Tibial nerve (tissue), 4 donors: ENCODE measurements at regions not wholly inside any gene's neighbourhood (a gene's known extent, or its start where the extent isn't known, plus 50 kb on each side); places are given as distances from the start of the nearest gene placed in this dataset.

Source experiments
- EP300 ChIP-seq, 2 donors: sonication (generic); formaldehyde crosslinking; IDR thresholded peaks; one replicate each; pipeline ENCODE4 v1.6.1; 2017; ENCODE audit warnings: antibody characterized with exemption in 2 of 2, mild to moderate bottlenecking in 1 of 2
- POLR2A ChIP-seq, 2 donors: fragments of 450-650 bp; IDR thresholded peaks; one replicate each; pipeline ENCODE4 v1.6.1; 2017; ENCODE audit warnings: antibody characterized with exemption in 2 of 2, mild to moderate bottlenecking in 2 of 2, moderate library complexity in 2 of 2
- TF ChIP-seq, protein P1 (sequence below), 5 experiments: fragments of 200-600 bp in 3 of 5; fragments of 450-650 bp in 2 of 5; sonication (generic) in 3 of 5; IDR thresholded peaks; one replicate each; pipeline ENCODE4 v1.5.1; 2016 to 2019; ENCODE audit warnings: antibody characterized with exemption in 5 of 5, mild to moderate bottlenecking in 3 of 5, moderate library complexity in 2 of 5

DNA sequence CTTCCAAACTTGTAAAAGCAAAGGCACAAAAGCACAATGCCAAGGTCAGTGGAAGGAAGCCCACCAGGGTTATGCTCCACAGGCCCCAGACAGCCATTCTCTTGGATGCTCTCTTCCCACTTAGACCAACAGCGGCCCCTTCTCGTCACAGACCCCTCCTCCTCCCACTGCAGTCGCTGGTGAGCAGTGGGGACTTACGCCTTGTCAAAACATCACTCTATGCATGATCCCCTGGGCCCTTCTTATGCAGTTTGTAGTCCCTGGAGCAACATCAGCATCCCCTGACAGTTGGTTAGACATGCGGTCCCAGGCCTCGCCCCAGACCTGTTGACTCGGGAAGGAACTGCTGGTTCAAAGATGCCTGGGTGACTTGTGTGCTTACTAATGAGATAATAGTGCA lies 376.0 kb upstream of the KLHL29 start:
- TF ChIP-seq POLR2A (IDR thresholded peaks at IDR 0.05), result no peak
- TF ChIP-seq, protein P1, sequence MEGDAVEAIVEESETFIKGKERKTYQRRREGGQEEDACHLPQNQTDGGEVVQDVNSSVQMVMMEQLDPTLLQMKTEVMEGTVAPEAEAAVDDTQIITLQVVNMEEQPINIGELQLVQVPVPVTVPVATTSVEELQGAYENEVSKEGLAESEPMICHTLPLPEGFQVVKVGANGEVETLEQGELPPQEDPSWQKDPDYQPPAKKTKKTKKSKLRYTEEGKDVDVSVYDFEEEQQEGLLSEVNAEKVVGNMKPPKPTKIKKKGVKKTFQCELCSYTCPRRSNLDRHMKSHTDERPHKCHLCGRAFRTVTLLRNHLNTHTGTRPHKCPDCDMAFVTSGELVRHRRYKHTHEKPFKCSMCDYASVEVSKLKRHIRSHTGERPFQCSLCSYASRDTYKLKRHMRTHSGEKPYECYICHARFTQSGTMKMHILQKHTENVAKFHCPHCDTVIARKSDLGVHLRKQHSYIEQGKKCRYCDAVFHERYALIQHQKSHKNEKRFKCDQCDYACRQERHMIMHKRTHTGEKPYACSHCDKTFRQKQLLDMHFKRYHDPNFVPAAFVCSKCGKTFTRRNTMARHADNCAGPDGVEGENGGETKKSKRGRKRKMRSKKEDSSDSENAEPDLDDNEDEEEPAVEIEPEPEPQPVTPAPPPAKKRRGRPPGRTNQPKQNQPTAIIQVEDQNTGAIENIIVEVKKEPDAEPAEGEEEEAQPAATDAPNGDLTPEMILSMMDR (IDR thresholded peaks at IDR 0.05), result no peak
- no peak for TF ChIP-seq EP300 (IDR thresholded peaks at IDR 0.05)
